ENCODE measurements at regions not wholly inside any gene's neighbourhood (a gene's known extent, or its start where the extent isn't known, plus 50 kb on each side); places are given as distances from the start of the nearest gene placed in this dataset.

- no peaks in the 10 kb centered on the region for H3K27me3 ChIP-seq (ENCODE audit: insufficient read depth, poor library complexity, severe bottlenecking)
These were observed 1259.5 kb downstream of the TBC1D22A start for GRCh38 chr22:48021991-48022401.

GRCh38 chr22:48018346-48018745 is 1255.9 kb downstream of the TBC1D22A start:
- TF ChIP-seq CTCF (IDR thresholded peaks at IDR 0.05; ENCODE audit: insufficient read depth, low read length) (no peak), SPI1 (IDR thresholded peaks at IDR 0.05; ENCODE audit: borderline replicate concordance, low read depth) (no peak), POLR2AphosphoS5 (IDR thresholded peaks at IDR 0.05; ENCODE audit: low read depth) (no peak), GABPA (IDR thresholded peaks at IDR 0.05; ENCODE audit: low read depth) (no peak), REST (IDR thresholded peaks at IDR 0.05; ENCODE audit: insufficient replicate concordance, low read depth) (no peak)
- DNase-seq (ENCODE audit: low read depth in 1 of 2, low spot score in 1 of 2): no peak

More at GRCh38 chr22:48021991-48022401, 1259.5 kb downstream of the TBC1D22A start:
- Histone ChIP-seq H3K27ac (replicated peaks) (no peak overlapping the region), H3K4me3 (replicated peaks; ENCODE audit: insufficient read depth, low read length) (no peak overlapping the region)
- no peak for TF ChIP-seq POLR2AphosphoS5 (IDR thresholded peaks at IDR 0.05; ENCODE audit: low read depth)
- no peak for TF ChIP-seq CTCF (IDR thresholded peaks at IDR 0.05; ENCODE audit: insufficient read depth, low read length)
- no peak for TF ChIP-seq GABPA (IDR thresholded peaks at IDR 0.05; ENCODE audit: low read depth)
- no peak for TF ChIP-seq SPI1 (IDR thresholded peaks at IDR 0.05; ENCODE audit: borderline replicate concordance, low read depth)
- no peak for TF ChIP-seq REST (IDR thresholded peaks at IDR 0.05; ENCODE audit: insufficient replicate concordance, low read depth)
- no peak for DNase-seq (ENCODE audit: low read depth in 1 of 2, low spot score in 1 of 2)

GRCh38 chr22:48015701-48016100 is 1253.3 kb downstream of the TBC1D22A start:
- Histone ChIP-seq H3K4me3 (replicated peaks; ENCODE audit: insufficient read depth, low read length) (no peak overlapping the region), H3K27me3 (ENCODE audit: insufficient read depth, poor library complexity, severe bottlenecking) (no peaks in the 10 kb centered on the region), H3K27ac (replicated peaks) (no peak overlapping the region)
- DNase-seq (ENCODE audit: low read depth in 1 of 2, low spot score in 1 of 2): no peak
- TF ChIP-seq POLR2AphosphoS5 (IDR thresholded peaks at IDR 0.05; ENCODE audit: low read depth) (no peak), REST (IDR thresholded peaks at IDR 0.05; ENCODE audit: insufficient replicate concordance, low read depth) (no peak), GABPA (IDR thresholded peaks at IDR 0.05; ENCODE audit: low read depth) (no peak), SPI1 (IDR thresholded peaks at IDR 0.05; ENCODE audit: borderline replicate concordance, low read depth) (no peak), CTCF (IDR thresholded peaks at IDR 0.05; ENCODE audit: insufficient read depth, low read length) (no peak)

More at GRCh38 chr22:48018346-48018745, 1255.9 kb downstream of the TBC1D22A start:
- H3K4me3 ChIP-seq (replicated peaks; ENCODE audit: insufficient read depth, low read length): no peak overlapping the region
- no peaks in the 10 kb centered on the region for H3K27me3 ChIP-seq (ENCODE audit: insufficient read depth, poor library complexity, severe bottlenecking)
- H3K27ac ChIP-seq (replicated peaks): no peak overlapping the region

Data from HL-60 (cell line).